Liver (tissue), 8 donors: ENCODE measurements at regions not wholly inside any gene's neighbourhood (a gene's known extent, or its start where the extent isn't known, plus 50 kb on each side); places are given as distances from the start of the nearest gene placed in this dataset.

Experiments used
- DNase-seq: peaks from one replicate; pipeline ENCODE4 v3.0.0-alpha.2; 2017; ENCODE audit warnings: low spot score
- H3K27ac ChIP-seq, 2 donors: one replicate each; pipeline ENCODE4 v1.7.0; 2013; ENCODE audit warnings: inconsistent platforms in 2 of 2, low read length in 2 of 2, control low read depth in 1 of 2, low read depth in 1 of 2, mild to moderate bottlenecking in 1 of 2
- H3K27me3 ChIP-seq, 4 donors: one replicate each; pipeline versions ENCODE4 v1.6.1 to v1.7.0; 2013; ENCODE audit warnings: low read length in 3 of 4, inconsistent platforms in 1 of 4, mild to moderate bottlenecking in 1 of 4, moderate library complexity in 1 of 4; ENCODE audit not compliant: control insufficient read depth in 4 of 4, insufficient read depth in 4 of 4
- H3K36me3 ChIP-seq, 4 donors: one replicate each; pipeline versions ENCODE4 v1.6.1 to v1.7.0; 2013; ENCODE audit warnings: low read length in 3 of 4, mild to moderate bottlenecking in 3 of 4, low read depth in 1 of 4, moderate library complexity in 1 of 4; ENCODE audit not compliant: control insufficient read depth in 4 of 4, insufficient read depth in 3 of 4
- H3K4me1 ChIP-seq, 4 donors: one replicate each; pipeline versions ENCODE4 v1.6.1 to v1.7.0; 2013; ENCODE audit warnings: low read length in 3 of 4, mild to moderate bottlenecking in 3 of 4, moderate library complexity in 1 of 4; ENCODE audit not compliant: control insufficient read depth in 4 of 4, insufficient read depth in 4 of 4
- H3K4me3 ChIP-seq, 3 donors: one replicate each; pipeline versions ENCODE4 v1.6.1 to v1.7.0; 2013; ENCODE audit warnings: low read length in 3 of 3, control low read depth in 1 of 3, low read depth in 1 of 3, mild to moderate bottlenecking in 1 of 3
- H3K9ac ChIP-seq, 2 donors: one replicate each; pipeline ENCODE4 v1.7.0; 2013; ENCODE audit warnings: low read length in 2 of 2, mild to moderate bottlenecking in 2 of 2, moderate library complexity in 2 of 2, control low read depth in 1 of 2, low read depth in 1 of 2
- H3K9me3 ChIP-seq, 4 donors: one replicate each; pipeline versions ENCODE4 v1.6.1 to v1.7.0; 2013; ENCODE audit warnings: low read length in 3 of 4; ENCODE audit not compliant: control insufficient read depth in 4 of 4
- EGR1 ChIP-seq, 2 donors: IDR thresholded peaks; 2 replicates each; pipeline ENCODE4 v1.6.1; 2016 to 2018; ENCODE audit warnings: antibody characterized with exemption in 2 of 2, low read depth in 2 of 2
- FOXA1 ChIP-seq: IDR thresholded peaks from 2 replicates; pipeline ENCODE4 v1.6.1; 2016; ENCODE audit warnings: antibody characterized with exemption
- FOXA2 ChIP-seq: IDR thresholded peaks from 2 replicates; pipeline ENCODE4 v1.6.1; 2016; ENCODE audit warnings: antibody characterized with exemption
- GABPA ChIP-seq, 2 donors: IDR thresholded peaks in 1 of 2; conservative IDR thresholded peaks in 1 of 2; 2 replicates each; pipeline ENCODE4 v1.6.1; 2016; ENCODE audit warnings: antibody characterized with exemption in 2 of 2, mild to moderate bottlenecking in 1 of 2, moderate library complexity in 1 of 2
- HNF4A ChIP-seq, 2 donors: conservative IDR thresholded peaks; 2 replicates each; pipeline ENCODE4 v1.6.1; 2016; ENCODE audit warnings: antibody characterized with exemption in 2 of 2, mild to moderate bottlenecking in 2 of 2
- HNF4G ChIP-seq: IDR thresholded peaks from 2 replicates; pipeline ENCODE4 v1.6.1; 2016; ENCODE audit warnings: antibody characterized with exemption
- JUND ChIP-seq, 2 donors: IDR thresholded peaks; 2 replicates each; pipeline ENCODE4 v1.6.1; 2016; ENCODE audit warnings: antibody characterized with exemption in 2 of 2
- MAX ChIP-seq: IDR thresholded peaks from 2 replicates; pipeline ENCODE4 v1.6.1; 2016; ENCODE audit warnings: antibody characterized with exemption
- NR2F2 ChIP-seq: IDR thresholded peaks from 2 replicates; pipeline ENCODE4 v1.6.1; 2016; ENCODE audit warnings: antibody characterized with exemption
- RAD21 ChIP-seq, 2 donors: IDR thresholded peaks; 2 replicates each; pipeline ENCODE4 v1.6.1; 2016; ENCODE audit warnings: antibody characterized with exemption in 2 of 2, mild to moderate bottlenecking in 2 of 2
- REST ChIP-seq: IDR thresholded peaks from 2 replicates; pipeline ENCODE4 v1.6.1; 2016; ENCODE audit warnings: antibody characterized with exemption, mild to moderate bottlenecking
- RXRA ChIP-seq, 2 donors: IDR thresholded peaks; 2 replicates each; pipeline ENCODE4 v1.6.1; 2017 to 2018; ENCODE audit warnings: antibody characterized with exemption in 2 of 2, mild to moderate bottlenecking in 1 of 2
- SP1 ChIP-seq: IDR thresholded peaks from 2 replicates; pipeline ENCODE4 v1.6.1; 2018; ENCODE audit warnings: antibody characterized with exemption, mild to moderate bottlenecking
- TAF1 ChIP-seq: conservative IDR thresholded peaks from 2 replicates; pipeline ENCODE4 v1.6.1; 2016; ENCODE audit warnings: antibody characterized with exemption, mild to moderate bottlenecking
- YY1 ChIP-seq: IDR thresholded peaks from 2 replicates; pipeline ENCODE4 v1.6.1; 2016; ENCODE audit warnings: antibody characterized with exemption, mild to moderate bottlenecking
- WGBS: extraction: QIAGEN DNeasy Blood & Tissue Kit; methylation state at CpG from one replicate; pipeline ENCODE4 v1.1.7; 2013; 5-methylcytosine and 5-hydroxymethylcytosine counted together
- TF ChIP-seq, protein P1 (sequence below): fragments of 150-350 bp; IDR thresholded peaks from 2 replicates; pipeline ENCODE4 v1.5.1; 2017; ENCODE audit warnings: improper control_type of control experiment, low read depth, low read length; ENCODE audit not compliant: missing input control
- TF ChIP-seq, protein P2 (sequence below): IDR thresholded peaks from 2 replicates; pipeline ENCODE4 v1.6.1; 2016; ENCODE audit warnings: antibody characterized with exemption
- TF ChIP-seq, protein P3 (sequence below): IDR thresholded peaks from 2 replicates; pipeline ENCODE4 v1.6.1; 2016; ENCODE audit warnings: antibody characterized with exemption
- donor health status: healthy.
- donor health status: healthy.
- donor health status: healthy.
- donor health status: healthy.
- donor health status: healthy.

DNA sequence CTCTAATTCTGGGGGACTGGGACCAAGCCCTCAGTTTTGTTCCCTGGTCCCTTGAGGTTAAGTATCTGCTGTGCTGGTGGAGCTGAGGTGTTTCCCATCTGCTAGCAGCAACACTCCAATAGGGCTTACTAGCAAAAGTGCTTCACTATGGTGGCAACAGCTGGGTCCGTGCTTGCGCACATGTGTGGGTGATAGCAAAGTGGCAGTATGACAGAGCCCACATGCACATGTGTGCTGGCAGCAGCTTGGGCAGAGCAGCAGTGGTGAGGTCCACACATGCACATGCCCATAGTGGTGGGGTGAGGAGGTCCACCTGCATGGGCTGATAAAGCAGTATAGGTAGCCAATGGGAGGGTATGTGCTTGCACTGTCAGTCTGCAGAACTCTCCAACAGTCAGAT, 1723.7 kb downstream of the SUCLG1 start:
- Histone ChIP-seq H3K9me3 (no peaks in the 10 kb centered on the region), H3K36me3 (no peaks in the 10 kb centered on the region), H3K9ac (no peak overlapping the region), H3K27ac (no peak overlapping the region), H3K27me3 (no peaks in the 10 kb centered on the region), H3K4me3 (no peak overlapping the region), H3K4me1 (no peaks in the 10 kb centered on the region)
- DNase-seq, result no peak
- TF ChIP-seq MAX, result no peak
- no peak for TF ChIP-seq RXRA (IDR thresholded peaks at IDR 0.05)
- TF ChIP-seq GABPA (IDR thresholded peaks at IDR 0.05 in 1 of 2, conservative IDR thresholded peaks at IDR 0.05 in 1 of 2), result no peak
- TF ChIP-seq, protein P1, sequence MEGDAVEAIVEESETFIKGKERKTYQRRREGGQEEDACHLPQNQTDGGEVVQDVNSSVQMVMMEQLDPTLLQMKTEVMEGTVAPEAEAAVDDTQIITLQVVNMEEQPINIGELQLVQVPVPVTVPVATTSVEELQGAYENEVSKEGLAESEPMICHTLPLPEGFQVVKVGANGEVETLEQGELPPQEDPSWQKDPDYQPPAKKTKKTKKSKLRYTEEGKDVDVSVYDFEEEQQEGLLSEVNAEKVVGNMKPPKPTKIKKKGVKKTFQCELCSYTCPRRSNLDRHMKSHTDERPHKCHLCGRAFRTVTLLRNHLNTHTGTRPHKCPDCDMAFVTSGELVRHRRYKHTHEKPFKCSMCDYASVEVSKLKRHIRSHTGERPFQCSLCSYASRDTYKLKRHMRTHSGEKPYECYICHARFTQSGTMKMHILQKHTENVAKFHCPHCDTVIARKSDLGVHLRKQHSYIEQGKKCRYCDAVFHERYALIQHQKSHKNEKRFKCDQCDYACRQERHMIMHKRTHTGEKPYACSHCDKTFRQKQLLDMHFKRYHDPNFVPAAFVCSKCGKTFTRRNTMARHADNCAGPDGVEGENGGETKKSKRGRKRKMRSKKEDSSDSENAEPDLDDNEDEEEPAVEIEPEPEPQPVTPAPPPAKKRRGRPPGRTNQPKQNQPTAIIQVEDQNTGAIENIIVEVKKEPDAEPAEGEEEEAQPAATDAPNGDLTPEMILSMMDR, result no peak
- TF ChIP-seq RAD21 (IDR thresholded peaks at IDR 0.05), result no peak
- TF ChIP-seq TAF1, result no peak
- no peak for TF ChIP-seq HNF4A (conservative IDR thresholded peaks at IDR 0.05)
- TF ChIP-seq, protein P2, sequence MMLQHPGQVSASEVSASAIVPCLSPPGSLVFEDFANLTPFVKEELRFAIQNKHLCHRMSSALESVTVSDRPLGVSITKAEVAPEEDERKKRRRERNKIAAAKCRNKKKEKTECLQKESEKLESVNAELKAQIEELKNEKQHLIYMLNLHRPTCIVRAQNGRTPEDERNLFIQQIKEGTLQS, result no peak
- TF ChIP-seq SP1, result no peak
- 88% methylated on average over 2 of the region's 2 CpGs for WGBS

DNA sequence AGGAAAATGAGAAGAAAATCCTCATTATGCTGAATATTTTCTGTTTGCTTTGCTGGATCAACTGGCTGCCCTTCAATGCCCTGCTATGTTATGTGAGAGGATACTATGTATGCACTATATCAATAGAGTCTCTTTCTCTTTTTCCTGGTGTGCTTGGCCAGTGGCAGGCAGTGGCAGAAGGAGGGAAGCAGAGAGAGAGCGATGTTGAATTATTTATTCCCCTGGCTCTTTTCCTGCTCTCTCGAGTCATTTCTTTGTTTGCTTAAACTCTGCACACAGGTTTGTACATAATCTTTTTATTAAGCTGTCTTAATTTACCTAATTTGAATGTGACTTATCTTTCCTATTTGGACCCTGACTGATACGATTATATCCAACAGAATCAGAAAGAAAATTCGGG, 1727.3 kb downstream of the SUCLG1 start:
- DNase-seq, result no peak
- no peak overlapping the region for H3K4me3 ChIP-seq

More for the DNA sequence above, 1727.3 kb downstream of the SUCLG1 start:
- TF ChIP-seq FOXA1 (no peak), GABPA (IDR thresholded peaks at IDR 0.05 in 1 of 2, conservative IDR thresholded peaks at IDR 0.05 in 1 of 2) (no peak), EGR1 (IDR thresholded peaks at IDR 0.05; ENCODE audit: low read depth in 2 of 2) (no peak), JUND (IDR thresholded peaks at IDR 0.05) (no peak), REST (no peak), NR2F2 (no peak), YY1 (no peak), SP1 (no peak), TAF1 (no peak), RXRA (IDR thresholded peaks at IDR 0.05) (no peak), FOXA2 (no peak), HNF4G (no peak), HNF4A (conservative IDR thresholded peaks at IDR 0.05) (no peak), RAD21 (IDR thresholded peaks at IDR 0.05) (no peak), MAX (no peak)
- TF ChIP-seq, protein P2, result no peak
- TF ChIP-seq, protein P3, sequence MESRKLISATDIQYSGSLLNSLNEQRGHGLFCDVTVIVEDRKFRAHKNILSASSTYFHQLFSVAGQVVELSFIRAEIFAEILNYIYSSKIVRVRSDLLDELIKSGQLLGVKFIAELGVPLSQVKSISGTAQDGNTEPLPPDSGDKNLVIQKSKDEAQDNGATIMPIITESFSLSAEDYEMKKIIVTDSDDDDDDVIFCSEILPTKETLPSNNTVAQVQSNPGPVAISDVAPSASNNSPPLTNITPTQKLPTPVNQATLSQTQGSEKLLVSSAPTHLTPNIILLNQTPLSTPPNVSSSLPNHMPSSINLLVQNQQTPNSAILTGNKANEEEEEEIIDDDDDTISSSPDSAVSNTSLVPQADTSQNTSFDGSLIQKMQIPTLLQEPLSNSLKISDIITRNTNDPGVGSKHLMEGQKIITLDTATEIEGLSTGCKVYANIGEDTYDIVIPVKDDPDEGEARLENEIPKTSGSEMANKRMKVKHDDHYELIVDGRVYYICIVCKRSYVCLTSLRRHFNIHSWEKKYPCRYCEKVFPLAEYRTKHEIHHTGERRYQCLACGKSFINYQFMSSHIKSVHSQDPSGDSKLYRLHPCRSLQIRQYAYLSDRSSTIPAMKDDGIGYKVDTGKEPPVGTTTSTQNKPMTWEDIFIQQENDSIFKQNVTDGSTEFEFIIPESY, result no peak
- TF ChIP-seq, protein P1, result no peak
- Histone ChIP-seq H3K9ac (no peak overlapping the region), H3K9me3 (no peaks in the 10 kb centered on the region), H3K27me3 (no peaks in the 10 kb centered on the region), H3K36me3 (no peaks in the 10 kb centered on the region), H3K4me1 (no peaks in the 10 kb centered on the region), H3K27ac (no peak overlapping the region)
- WGBS, result 37% methylated on average over 4 of the region's 4 CpGs
